Spinal cord (tissue), 9 donors: ENCODE measurements at regions not wholly inside any gene's neighbourhood (a gene's known extent, or its start where the extent isn't known, plus 50 kb on each side); places are given as distances from the start of the nearest gene placed in this dataset.

Experiments
- DNase-seq, 6 donors: peaks; one replicate each; pipeline versions ENCODE4 v3.0.0 to v3.0.0-alpha.2; 2013 to 2015; ENCODE audit warnings: low spot score in 6 of 6, low read depth in 4 of 6
- H3K27ac ChIP-seq: one replicate; pipeline ENCODE4 v1.5.1; 2013; ENCODE audit warnings: low read depth, low read length, control low read depth
- H3K27me3 ChIP-seq: one replicate; pipeline ENCODE4 v1.6.1; 2013; ENCODE audit warnings: low read length; ENCODE audit not compliant: control insufficient read depth, insufficient read depth
- H3K36me3 ChIP-seq: one replicate; pipeline ENCODE4 v1.6.1; 2013; ENCODE audit warnings: low read length; ENCODE audit not compliant: control insufficient read depth, insufficient read depth
- H3K4me1 ChIP-seq: one replicate; pipeline ENCODE4 v1.6.1; 2013; ENCODE audit warnings: low read length; ENCODE audit not compliant: control insufficient read depth, insufficient read depth
- H3K4me3 ChIP-seq: one replicate; pipeline ENCODE4 v1.5.1; 2013; ENCODE audit warnings: low read depth, low read length, control low read depth
- H3K9me3 ChIP-seq: one replicate; pipeline ENCODE4 v1.6.1; 2013; ENCODE audit warnings: low read length; ENCODE audit not compliant: control insufficient read depth, insufficient read depth
- WGBS: methylation state at CpG from one replicate; pipeline ENCODE4 v1.1.5; 2013; ENCODE audit warnings: missing lambda C conversion rate; ENCODE audit not compliant: insufficient coverage; 5-methylcytosine and 5-hydroxymethylcytosine counted together
- donor health status: healthy.

GRCh38 chr3:157611536-157612076 lies 108.4 kb upstream of the VEPH1 start:
- no peak overlapping the region for H3K4me3 ChIP-seq
- no peaks in the 10 kb centered on the region for H3K36me3 ChIP-seq
- no peak for DNase-seq
- 100% methylated on average over 2 of the region's 4 CpGs for WGBS
- H3K4me1 ChIP-seq, result peaks cover 2% of the 10 kb centered on the region
- no peaks in the 10 kb centered on the region for H3K9me3 ChIP-seq
- H3K27ac ChIP-seq, result no peak overlapping the region
- H3K27me3 ChIP-seq, result no peaks in the 10 kb centered on the region

GRCh38 chr3:157610876-157611535 lies 107.8 kb upstream of the VEPH1 start:
- Histone ChIP-seq H3K4me3 (no peak overlapping the region), H3K27me3 (no peaks in the 10 kb centered on the region), H3K4me1 (peaks cover 6% of the 10 kb centered on the region), H3K36me3 (no peaks in the 10 kb centered on the region), H3K27ac (no peak overlapping the region), H3K9me3 (no peaks in the 10 kb centered on the region)
- DNase-seq, result no peak
- 98% methylated on average over 3 of the region's 7 CpGs for WGBS

GRCh38 chr3:157607826-157608405 lies 104.7 kb upstream of the VEPH1 start:
- no peaks in the 10 kb centered on the region for H3K9me3 ChIP-seq
- no peak for DNase-seq
- no peaks in the 10 kb centered on the region for H3K36me3 ChIP-seq
- WGBS, result 82% methylated on average over 6 of the region's 9 CpGs
- H3K4me3 ChIP-seq, result no peak overlapping the region
- peaks cover 6% of the 10 kb centered on the region for H3K4me1 ChIP-seq
- no peak overlapping the region for H3K27ac ChIP-seq
- H3K27me3 ChIP-seq, result no peaks in the 10 kb centered on the region

- Histone ChIP-seq H3K27me3 (no peaks in the 10 kb centered on the region), H3K9me3 (no peaks in the 10 kb centered on the region), H3K27ac (no peak overlapping the region), H3K36me3 (no peaks in the 10 kb centered on the region), H3K4me1 (peaks cover 6% of the 10 kb centered on the region), H3K4me3 (no peak overlapping the region)
- no peak for DNase-seq
- WGBS, result no CpG with 5 or more reads among the region's 4 CpGs
Observed at GRCh38 chr3:157606852-157607197, 103.6 kb upstream of the VEPH1 start.

- no peaks in the 10 kb centered on the region for H3K27me3 ChIP-seq
- H3K4me3 ChIP-seq, result no peak overlapping the region
- H3K9me3 ChIP-seq, result no peaks in the 10 kb centered on the region
- H3K4me1 ChIP-seq, result peaks cover 6% of the 10 kb centered on the region
- no peak overlapping the region for H3K27ac ChIP-seq
- no peaks in the 10 kb centered on the region for H3K36me3 ChIP-seq
- 24% methylated on average over 7 of the region's 11 CpGs for WGBS
- peak in 5 of 6 donors; percentile 28 to 94 (median 45) for DNase-seq
Observed at GRCh38 chr3:157606011-157606851, 103.0 kb upstream of the VEPH1 start.

GRCh38 chr3:157605356-157605755 lies 102.1 kb upstream of the VEPH1 start:
- Histone ChIP-seq H3K4me3 (no peak overlapping the region), H3K4me1 (peaks cover 6% of the 10 kb centered on the region), H3K27me3 (no peaks in the 10 kb centered on the region), H3K9me3 (no peaks in the 10 kb centered on the region), H3K27ac (no peak overlapping the region), H3K36me3 (no peaks in the 10 kb centered on the region)
- no peak for DNase-seq
- no CpG with 5 or more reads among the region's 3 CpGs for WGBS

GRCh38 chr3:157602424-157602823 lies 99.2 kb upstream of the VEPH1 start:
- Histone ChIP-seq H3K36me3 (no peaks in the 10 kb centered on the region), H3K4me3 (no peak overlapping the region), H3K9me3 (no peaks in the 10 kb centered on the region), H3K4me1 (peaks cover 6% of the 10 kb centered on the region), H3K27me3 (no peaks in the 10 kb centered on the region), H3K27ac (no peak overlapping the region)
- no CpG with 5 or more reads among the region's 1 CpG for WGBS
- no peak for DNase-seq

GRCh38 chr3:157595259-157595658 lies 92.0 kb upstream of the VEPH1 start:
- Histone ChIP-seq H3K4me1 (no peaks in the 10 kb centered on the region), H3K27me3 (no peaks in the 10 kb centered on the region), H3K36me3 (no peaks in the 10 kb centered on the region), H3K9me3 (no peaks in the 10 kb centered on the region), H3K27ac (no peak overlapping the region), H3K4me3 (no peak overlapping the region)
- WGBS, result 70% methylated on average over 5 of the region's 5 CpGs
- no peak for DNase-seq

GRCh38 chr3:157594413-157594812 lies 91.2 kb upstream of the VEPH1 start:
- no peaks in the 10 kb centered on the region for H3K9me3 ChIP-seq
- no peaks in the 10 kb centered on the region for H3K4me1 ChIP-seq
- WGBS, result no CpG with 5 or more reads among the region's 4 CpGs
- DNase-seq, result no peak
- no peaks in the 10 kb centered on the region for H3K27me3 ChIP-seq
- H3K4me3 ChIP-seq, result no peak overlapping the region
- H3K27ac ChIP-seq, result no peak overlapping the region
- no peaks in the 10 kb centered on the region for H3K36me3 ChIP-seq
